ENCODE measurements at regions not wholly inside any gene's neighbourhood (a gene's known extent, or its start where the extent isn't known, plus 50 kb on each side); places are given as distances from the start of the nearest gene placed in this dataset.
A peak's percentile ranks its signal among the peaks of the same experiment; 100 is the strongest.

GRCh38 chr1:244970236-244970743 is 105.9 kb upstream of the HNRNPU start:
- peak; percentile 67 for DNase-seq

GRCh38 chr1:244969355-244970235 is 105.3 kb upstream of the HNRNPU start:
- DNase-seq = peak; percentile 71

- DNase-seq = no peak
Measured at GRCh38 chr1:244968881-244969280, 104.5 kb upstream of the HNRNPU start.

- DNase-seq = no peak
Measured at GRCh38 chr1:244968471-244968871, 104.1 kb upstream of the HNRNPU start.

GRCh38 chr1:244967159-244967558 is 102.8 kb upstream of the HNRNPU start:
- DNase-seq = no peak

GRCh38 chr1:244965185-244966030 is 101.1 kb upstream of the HNRNPU start:
- DNase-seq = no peak

GRCh38 chr1:244964112-244964971 is 100.0 kb upstream of the HNRNPU start:
- DNase-seq = no peak

- no peak for DNase-seq
Measured at GRCh38 chr1:244963231-244963826, 99.0 kb upstream of the HNRNPU start.

GRCh38 chr1:244962130-244962529 is 97.8 kb upstream of the HNRNPU start:
- no peak for DNase-seq

- DNase-seq = no peak
Measured at GRCh38 chr1:244960904-244961303, 96.6 kb upstream of the HNRNPU start.

GRCh38 chr1:244958593-244958992 is 94.2 kb upstream of the HNRNPU start:
- DNase-seq = no peak

- no peak for DNase-seq
Measured at GRCh38 chr1:244957525-244957924, 93.2 kb upstream of the HNRNPU start.

- DNase-seq = no peak
Measured at GRCh38 chr1:244957122-244957521, 92.8 kb upstream of the HNRNPU start.

GRCh38 chr1:244955661-244956060 is 91.3 kb upstream of the HNRNPU start:
- no peak for DNase-seq

GRCh38 chr1:244954359-244954758 is 90.0 kb upstream of the HNRNPU start:
- no peak for DNase-seq

- no peak for DNase-seq
Measured at GRCh38 chr1:244953901-244954300, 89.6 kb upstream of the HNRNPU start.

GRCh38 chr1:244952940-244953339 is 88.6 kb upstream of the HNRNPU start:
- no peak for DNase-seq

GRCh38 chr1:244952280-244952933 is 88.1 kb upstream of the HNRNPU start:
- no peak for DNase-seq

- no peak for DNase-seq
Measured at GRCh38 chr1:244948416-244948815, 84.1 kb upstream of the HNRNPU start.

- DNase-seq = no peak
Measured at GRCh38 chr1:244945109-244945671, 80.8 kb upstream of the HNRNPU start.

- DNase-seq = no peak
Measured at GRCh38 chr1:244941121-244941520, 76.8 kb upstream of the HNRNPU start.
